ENCODE measurements at regions not wholly inside any gene's neighbourhood (a gene's known extent, or its start where the extent isn't known, plus 50 kb on each side); places are given as distances from the start of the nearest gene placed in this dataset.

GRCh38 chr4:17203797-17204196 lies 305.4 kb upstream of the LDB2 start:
- TF ChIP-seq, protein P1, sequence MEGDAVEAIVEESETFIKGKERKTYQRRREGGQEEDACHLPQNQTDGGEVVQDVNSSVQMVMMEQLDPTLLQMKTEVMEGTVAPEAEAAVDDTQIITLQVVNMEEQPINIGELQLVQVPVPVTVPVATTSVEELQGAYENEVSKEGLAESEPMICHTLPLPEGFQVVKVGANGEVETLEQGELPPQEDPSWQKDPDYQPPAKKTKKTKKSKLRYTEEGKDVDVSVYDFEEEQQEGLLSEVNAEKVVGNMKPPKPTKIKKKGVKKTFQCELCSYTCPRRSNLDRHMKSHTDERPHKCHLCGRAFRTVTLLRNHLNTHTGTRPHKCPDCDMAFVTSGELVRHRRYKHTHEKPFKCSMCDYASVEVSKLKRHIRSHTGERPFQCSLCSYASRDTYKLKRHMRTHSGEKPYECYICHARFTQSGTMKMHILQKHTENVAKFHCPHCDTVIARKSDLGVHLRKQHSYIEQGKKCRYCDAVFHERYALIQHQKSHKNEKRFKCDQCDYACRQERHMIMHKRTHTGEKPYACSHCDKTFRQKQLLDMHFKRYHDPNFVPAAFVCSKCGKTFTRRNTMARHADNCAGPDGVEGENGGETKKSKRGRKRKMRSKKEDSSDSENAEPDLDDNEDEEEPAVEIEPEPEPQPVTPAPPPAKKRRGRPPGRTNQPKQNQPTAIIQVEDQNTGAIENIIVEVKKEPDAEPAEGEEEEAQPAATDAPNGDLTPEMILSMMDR (IDR thresholded peaks at IDR 0.05; ENCODE audit: poor library complexity, severe bottlenecking), result no peak
- ATAC-seq (ENCODE audit: low read depth), result no peak

DNA sequence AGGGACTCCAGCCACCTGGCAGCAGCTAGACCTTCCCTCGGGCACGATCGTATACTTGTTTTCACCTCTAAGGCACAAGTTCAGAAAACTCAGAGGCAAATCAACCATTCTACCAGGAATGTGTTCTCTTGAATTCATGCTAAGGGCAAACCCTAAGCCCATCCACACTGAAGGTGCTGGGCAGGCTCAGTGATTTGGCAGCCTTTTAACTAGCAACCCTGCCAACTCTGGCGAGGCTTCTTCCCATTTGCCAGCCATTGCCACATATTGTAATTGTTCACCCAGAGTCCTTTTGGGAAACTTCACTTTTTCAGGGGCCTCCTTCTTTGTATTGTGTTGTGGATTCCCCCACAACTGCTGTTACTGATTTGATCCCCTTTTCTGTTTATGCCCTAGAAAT lies 298.6 kb upstream of the LDB2 start:
- DNase-seq (ENCODE audit: low spot score) (no peak), ATAC-seq (ENCODE audit: low read depth) (no peak)
- H3K27me3 ChIP-seq (ENCODE audit: insufficient read depth, poor library complexity, severe bottlenecking), result peaks cover 10% of the 10 kb centered on the region
- TF ChIP-seq, protein P1 (IDR thresholded peaks at IDR 0.05; ENCODE audit: poor library complexity, severe bottlenecking), result no peak
- no peak overlapping the region for H3K27ac ChIP-seq (ENCODE audit: poor library complexity, severe bottlenecking)
- no peaks in the 10 kb centered on the region for H3K36me3 ChIP-seq (ENCODE audit: low read depth)
- no peaks in the 10 kb centered on the region for H3K4me1 ChIP-seq (ENCODE audit: insufficient read depth, poor library complexity, severe bottlenecking)
- no peaks in the 10 kb centered on the region for H3K9me3 ChIP-seq (ENCODE audit: severe bottlenecking)
- no peak overlapping the region for H3K4me3 ChIP-seq (ENCODE audit: severe bottlenecking)

More at GRCh38 chr4:17203797-17204196, 305.4 kb upstream of the LDB2 start:
- no peak overlapping the region for H3K27ac ChIP-seq (ENCODE audit: poor library complexity, severe bottlenecking)
- H3K27me3 ChIP-seq (ENCODE audit: insufficient read depth, poor library complexity, severe bottlenecking), result peaks cover 17% of the 10 kb centered on the region
- no peak for DNase-seq (ENCODE audit: low spot score)
- no peaks in the 10 kb centered on the region for H3K9me3 ChIP-seq (ENCODE audit: severe bottlenecking)
- H3K36me3 ChIP-seq (ENCODE audit: low read depth), result no peaks in the 10 kb centered on the region
- H3K4me3 ChIP-seq (ENCODE audit: severe bottlenecking), result no peak overlapping the region
- H3K4me1 ChIP-seq (ENCODE audit: insufficient read depth, poor library complexity, severe bottlenecking), result no peaks in the 10 kb centered on the region

DNA sequence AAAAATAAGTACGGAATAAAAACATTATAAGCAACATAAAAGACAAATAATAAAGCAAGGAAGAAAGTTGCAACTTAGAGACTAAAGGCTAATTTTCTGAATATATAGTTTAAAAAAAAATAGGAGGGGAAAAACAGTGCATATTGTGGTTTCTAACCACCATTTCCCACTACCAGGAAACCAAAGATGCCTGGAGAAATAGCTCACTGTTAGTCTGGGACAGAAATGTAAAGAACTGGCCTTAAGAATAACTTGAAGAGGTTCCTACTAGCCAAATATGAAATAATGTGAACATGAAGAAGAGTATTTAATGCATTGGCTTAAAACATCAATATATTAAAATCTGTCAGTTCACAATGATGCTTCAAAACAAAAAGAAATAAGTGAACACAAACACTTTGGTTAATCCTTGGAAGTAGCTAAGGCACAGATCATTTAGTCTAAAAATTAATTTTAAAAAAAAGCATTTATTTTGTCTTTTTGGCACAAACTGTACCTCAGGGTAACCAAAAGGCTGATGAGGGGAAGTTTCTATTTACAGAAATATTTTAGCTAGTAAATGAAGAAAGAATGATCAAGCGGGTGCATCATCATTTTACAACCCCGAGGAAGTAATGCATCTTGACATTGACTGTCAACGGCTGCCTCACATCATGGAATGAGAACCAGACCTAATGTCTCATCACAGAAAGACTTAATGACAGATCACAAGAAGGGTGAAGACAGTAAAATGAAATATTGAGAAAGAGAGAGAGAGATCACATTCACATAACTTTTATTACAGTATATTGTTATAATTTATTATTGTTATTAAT lies 297.2 kb upstream of the LDB2 start:
- no peak for ATAC-seq (ENCODE audit: low read depth)
- H3K27ac ChIP-seq (ENCODE audit: poor library complexity, severe bottlenecking), result no peak overlapping the region

GRCh38 chr4:17194586-17194985 lies 296.1 kb upstream of the LDB2 start:
- ATAC-seq (ENCODE audit: low read depth), result no peak
- no peaks in the 10 kb centered on the region for H3K4me1 ChIP-seq (ENCODE audit: insufficient read depth, poor library complexity, severe bottlenecking)
- no peak overlapping the region for H3K27ac ChIP-seq (ENCODE audit: poor library complexity, severe bottlenecking)
- no peak for DNase-seq (ENCODE audit: low spot score)
- no peak overlapping the region for H3K4me3 ChIP-seq (ENCODE audit: severe bottlenecking)
- TF ChIP-seq, protein P1 (IDR thresholded peaks at IDR 0.05; ENCODE audit: poor library complexity, severe bottlenecking), result no peak
- H3K27me3 ChIP-seq (ENCODE audit: insufficient read depth, poor library complexity, severe bottlenecking), result no peaks in the 10 kb centered on the region
- H3K9me3 ChIP-seq (ENCODE audit: severe bottlenecking), result no peaks in the 10 kb centered on the region
- H3K36me3 ChIP-seq (ENCODE audit: low read depth), result no peaks in the 10 kb centered on the region

More for the DNA sequence above, 297.2 kb upstream of the LDB2 start:
- TF ChIP-seq, protein P1 (IDR thresholded peaks at IDR 0.05; ENCODE audit: poor library complexity, severe bottlenecking), result no peak
- Histone ChIP-seq H3K4me3 (ENCODE audit: severe bottlenecking) (no peak overlapping the region), H3K9me3 (ENCODE audit: severe bottlenecking) (no peaks in the 10 kb centered on the region), H3K36me3 (ENCODE audit: low read depth) (no peaks in the 10 kb centered on the region), H3K4me1 (ENCODE audit: insufficient read depth, poor library complexity, severe bottlenecking) (no peaks in the 10 kb centered on the region), H3K27me3 (ENCODE audit: insufficient read depth, poor library complexity, severe bottlenecking) (peaks cover 6% of the 10 kb centered on the region)
- no peak for DNase-seq (ENCODE audit: low spot score)

DNA sequence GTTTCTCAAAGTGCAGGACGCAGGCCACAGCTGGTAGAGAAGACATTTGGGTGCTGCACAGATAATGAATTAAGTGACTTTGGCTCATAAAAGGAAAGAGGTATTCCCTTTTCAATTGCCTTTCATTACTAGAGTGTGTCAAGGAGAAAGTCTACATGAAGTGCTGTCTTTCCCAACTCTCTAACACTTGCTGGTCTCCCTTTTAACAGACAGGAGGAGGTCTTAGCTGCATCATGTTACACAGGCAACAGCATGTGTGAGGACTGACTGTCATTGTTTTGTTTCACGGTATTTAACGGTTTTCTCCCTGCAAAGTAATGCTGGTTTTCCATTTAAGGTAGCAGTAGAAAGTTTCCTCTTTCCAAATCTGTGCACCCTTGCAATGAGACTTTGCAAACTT lies 291.3 kb upstream of the LDB2 start:
- no peak for DNase-seq (ENCODE audit: low spot score)
- no peaks in the 10 kb centered on the region for H3K4me1 ChIP-seq (ENCODE audit: insufficient read depth, poor library complexity, severe bottlenecking)
- no peak overlapping the region for H3K4me3 ChIP-seq (ENCODE audit: severe bottlenecking)

More for the DNA sequence above, 291.3 kb upstream of the LDB2 start:
- no peak for ATAC-seq (ENCODE audit: low read depth)
- H3K9me3 ChIP-seq (ENCODE audit: severe bottlenecking), result no peaks in the 10 kb centered on the region
- no peak overlapping the region for H3K27ac ChIP-seq (ENCODE audit: poor library complexity, severe bottlenecking)
- H3K27me3 ChIP-seq (ENCODE audit: insufficient read depth, poor library complexity, severe bottlenecking), result no peaks in the 10 kb centered on the region
- no peaks in the 10 kb centered on the region for H3K36me3 ChIP-seq (ENCODE audit: low read depth)
- TF ChIP-seq, protein P1 (IDR thresholded peaks at IDR 0.05; ENCODE audit: poor library complexity, severe bottlenecking), result no peak

Data from RWPE2 (cell line).